ENCODE measurements at regions not wholly inside any gene's neighbourhood (a gene's known extent, or its start where the extent isn't known, plus 50 kb on each side); places are given as distances from the start of the nearest gene placed in this dataset.
"Not testable (repeated sequence)": the region's sequence is repeated elsewhere in the genome, so short reads cannot be mapped to it uniquely, and the experiment has no call there.

- DNase-seq, result no peak
Observed at GRCh38 chr4:30461218-30461617, 259.0 kb upstream of the PCDH7 start.

GRCh38 chr4:30462445-30463090 is 257.6 kb upstream of the PCDH7 start:
- DNase-seq, result no peak

GRCh38 chr4:30471861-30472260 is 248.3 kb upstream of the PCDH7 start:
- DNase-seq, result no peak

GRCh38 chr4:30473225-30473624 is 246.9 kb upstream of the PCDH7 start:
- DNase-seq, result no peak

DNA sequence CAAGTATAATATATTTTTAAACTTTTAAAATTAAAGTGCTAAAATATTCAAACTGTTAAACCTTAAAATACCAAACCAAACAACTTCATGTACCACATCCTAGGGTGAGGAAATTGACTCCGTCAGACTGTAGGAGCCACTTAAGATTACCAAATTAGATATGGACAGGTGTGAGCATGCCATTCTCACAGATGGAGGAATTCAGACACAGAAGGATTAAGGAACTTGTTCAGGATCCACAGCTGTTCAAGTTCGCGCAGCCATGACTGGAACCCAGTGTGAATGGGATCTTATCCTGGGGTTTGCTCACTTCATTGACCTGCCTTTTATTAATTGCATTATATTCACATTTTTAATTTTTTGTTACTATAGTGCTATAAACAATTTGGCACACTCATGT is 224.9 kb upstream of the PCDH7 start:
- no peak for DNase-seq

DNA sequence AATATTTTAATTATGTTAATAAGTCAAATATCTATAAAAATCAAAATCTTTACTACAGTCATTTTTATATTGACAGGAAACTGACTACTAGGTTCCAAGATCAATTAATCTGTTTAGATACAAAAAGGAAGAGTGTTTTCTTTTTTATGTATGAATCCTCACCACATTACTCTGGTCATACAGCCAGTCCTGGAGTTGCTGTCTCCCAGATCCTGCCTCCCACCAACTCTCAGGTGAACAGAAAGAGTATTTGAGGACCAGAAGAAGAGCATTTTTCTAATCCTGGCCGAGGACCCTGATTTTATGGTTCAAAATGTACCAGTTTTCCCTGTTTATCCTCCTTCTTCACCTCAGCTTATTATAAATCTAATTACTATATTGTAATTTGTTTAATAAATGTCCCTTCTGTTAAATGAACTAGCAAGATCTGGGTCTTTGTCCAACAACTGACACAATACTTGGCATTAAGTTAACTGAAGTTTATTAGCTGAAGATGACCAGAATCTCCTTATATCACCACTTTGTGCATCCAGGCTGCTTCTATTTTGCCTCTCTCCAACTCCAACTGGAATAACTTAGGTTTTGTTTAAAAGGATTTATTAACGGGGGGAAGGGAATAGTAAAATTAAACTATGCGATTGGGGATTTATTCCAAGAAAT is 224.4 kb upstream of the PCDH7 start:
- DNase-seq, result no peak

- DNase-seq, result no peak
Observed at GRCh38 chr4:30511751-30512150, 208.4 kb upstream of the PCDH7 start.

- DNase-seq, result no peak
Observed at GRCh38 chr4:30518211-30518610, 202.0 kb upstream of the PCDH7 start.

DNA sequence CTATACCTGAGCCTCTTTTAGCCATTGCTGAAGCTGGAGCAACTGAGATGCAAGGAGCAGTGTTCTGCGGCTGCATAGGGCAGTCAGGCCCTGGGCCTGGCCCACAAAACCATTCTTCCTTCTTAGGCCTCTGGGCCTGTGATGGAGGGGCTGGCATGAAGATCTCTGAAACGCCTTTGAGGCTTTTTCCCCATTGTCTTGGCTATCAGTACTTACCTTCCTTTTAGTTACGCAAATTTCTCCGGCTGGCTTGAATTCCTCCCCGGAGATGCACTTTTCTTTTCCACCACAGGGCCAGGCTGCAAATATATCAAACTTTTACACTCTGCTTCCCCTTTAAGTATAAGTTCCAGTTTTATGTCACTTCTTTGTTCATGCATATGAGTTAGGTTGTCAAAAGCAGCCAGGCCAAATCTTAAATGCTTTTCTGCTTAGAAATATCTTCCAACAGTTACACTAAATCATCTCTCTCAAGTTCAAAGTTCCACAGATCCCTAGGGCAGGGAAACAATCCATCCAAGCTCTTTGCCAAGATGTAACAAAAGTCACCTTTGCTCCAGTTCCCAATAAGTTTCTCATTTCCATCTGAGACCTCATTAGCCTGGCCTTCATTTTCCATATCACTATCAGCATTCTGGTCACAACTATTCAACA is 194.4 kb upstream of the PCDH7 start:
- DNase-seq, result no peak

- no peak for DNase-seq
Observed at GRCh38 chr4:30535255-30535654, 184.9 kb upstream of the PCDH7 start.

DNA sequence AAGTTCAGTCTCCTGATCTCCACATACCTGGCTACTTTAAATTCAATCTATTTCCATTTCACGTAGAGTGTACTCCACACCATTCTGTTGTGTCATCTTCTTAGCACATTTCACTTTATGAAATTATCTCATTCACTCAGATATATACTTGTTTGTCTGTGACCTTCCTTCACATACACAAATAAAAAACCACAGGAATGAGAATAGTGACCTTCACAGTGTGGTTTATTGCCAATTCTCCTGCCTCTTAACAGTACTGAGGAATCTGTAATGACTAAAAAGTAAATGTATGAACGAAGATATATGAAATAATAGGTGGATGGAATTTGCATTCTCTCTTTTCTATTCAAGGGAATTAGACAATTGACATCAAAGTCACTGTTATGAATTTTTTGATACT is 183.9 kb upstream of the PCDH7 start:
- no peak for DNase-seq

- DNase-seq, result no peak
Observed at GRCh38 chr4:30537456-30537855, 182.7 kb upstream of the PCDH7 start.

- DNase-seq, result no peak
Observed at GRCh38 chr4:30538794-30539193, 181.4 kb upstream of the PCDH7 start.

GRCh38 chr4:30543057-30543456 is 177.1 kb upstream of the PCDH7 start:
- no peak for DNase-seq

DNA sequence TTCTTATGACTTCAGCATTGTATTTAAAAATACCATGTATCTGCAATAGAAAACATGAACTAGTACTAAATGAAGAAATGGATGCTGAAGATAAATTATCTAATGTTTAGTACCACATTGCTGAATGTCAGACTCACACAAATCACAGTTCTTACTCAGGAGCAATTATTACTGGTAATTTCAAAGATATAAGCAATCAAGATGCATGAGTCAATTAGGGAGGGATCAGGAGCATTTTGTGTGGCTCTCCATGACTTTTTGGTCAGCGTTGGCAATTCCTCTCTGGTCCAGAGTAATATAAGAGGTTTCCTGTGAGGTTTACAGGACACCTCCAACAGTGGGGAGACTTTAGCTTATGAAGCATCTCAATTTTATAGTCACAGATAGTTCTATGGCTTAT is 167.0 kb upstream of the PCDH7 start:
- no peak for DNase-seq

DNA sequence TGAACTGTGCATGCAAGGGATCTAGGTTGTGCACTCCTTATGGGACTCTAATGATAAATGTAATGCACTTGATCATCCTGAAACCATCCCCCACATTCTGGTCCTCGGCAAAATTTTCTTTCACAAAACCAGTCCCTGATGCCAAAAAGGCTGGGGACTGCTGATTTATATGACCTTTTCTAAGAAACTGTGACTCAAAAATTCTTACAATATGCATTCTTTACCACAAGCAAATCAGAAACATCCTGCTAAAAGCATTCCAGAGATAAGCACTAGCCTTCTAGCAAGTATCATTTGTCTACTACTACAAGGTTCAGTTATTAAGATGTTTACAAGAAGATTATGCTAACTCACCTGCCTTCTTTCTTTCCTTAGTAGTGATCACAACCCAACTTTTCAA is 166.5 kb upstream of the PCDH7 start:
- no peak for DNase-seq

DNA sequence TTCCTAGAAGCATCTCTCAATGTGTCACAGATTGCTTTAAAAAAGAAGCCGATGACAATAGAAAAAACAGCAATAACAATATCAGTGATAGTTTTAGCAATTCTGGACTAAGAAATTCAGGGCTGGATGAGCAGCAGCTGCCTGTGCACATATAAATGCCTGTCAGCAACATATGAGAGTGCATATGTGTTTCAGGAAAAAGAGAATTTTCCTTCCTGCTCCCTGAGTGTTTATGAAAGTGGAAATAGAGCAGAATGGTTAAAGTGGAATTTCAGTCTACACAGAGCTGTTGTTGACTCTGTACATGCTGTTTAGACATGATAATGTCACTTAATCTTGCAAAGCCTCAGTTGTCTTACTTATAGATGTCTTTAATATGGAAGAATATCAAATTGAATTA is 164.4 kb upstream of the PCDH7 start:
- DNase-seq, result no peak

GRCh38 chr4:30559481-30559880 is 160.7 kb upstream of the PCDH7 start:
- DNase-seq, result no peak

DNA sequence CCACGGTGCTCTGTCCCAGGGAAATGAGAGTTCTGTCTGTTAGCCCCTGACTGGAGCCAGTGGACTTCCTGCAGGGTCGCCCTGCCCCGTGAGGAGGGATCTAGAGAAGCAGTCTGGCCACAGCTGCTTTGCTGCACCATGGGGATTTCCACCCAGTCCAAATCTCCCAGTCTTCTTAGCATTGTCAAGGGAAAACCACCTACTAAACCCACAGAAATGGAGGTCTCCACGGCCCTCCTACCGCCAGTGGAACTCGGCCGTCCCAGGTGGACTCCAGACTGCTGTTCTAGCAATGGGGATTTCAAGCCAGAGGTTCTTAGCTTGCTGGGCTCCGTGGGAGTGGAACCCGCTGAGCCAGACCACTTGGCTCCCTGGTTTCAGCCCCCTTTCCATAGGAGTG is 133.3 kb upstream of the PCDH7 start:
- DNase-seq, result no peak

GRCh38 chr4:30589669-30590068 is 130.5 kb upstream of the PCDH7 start:
- DNase-seq, result not testable (repeated sequence)

DNA sequence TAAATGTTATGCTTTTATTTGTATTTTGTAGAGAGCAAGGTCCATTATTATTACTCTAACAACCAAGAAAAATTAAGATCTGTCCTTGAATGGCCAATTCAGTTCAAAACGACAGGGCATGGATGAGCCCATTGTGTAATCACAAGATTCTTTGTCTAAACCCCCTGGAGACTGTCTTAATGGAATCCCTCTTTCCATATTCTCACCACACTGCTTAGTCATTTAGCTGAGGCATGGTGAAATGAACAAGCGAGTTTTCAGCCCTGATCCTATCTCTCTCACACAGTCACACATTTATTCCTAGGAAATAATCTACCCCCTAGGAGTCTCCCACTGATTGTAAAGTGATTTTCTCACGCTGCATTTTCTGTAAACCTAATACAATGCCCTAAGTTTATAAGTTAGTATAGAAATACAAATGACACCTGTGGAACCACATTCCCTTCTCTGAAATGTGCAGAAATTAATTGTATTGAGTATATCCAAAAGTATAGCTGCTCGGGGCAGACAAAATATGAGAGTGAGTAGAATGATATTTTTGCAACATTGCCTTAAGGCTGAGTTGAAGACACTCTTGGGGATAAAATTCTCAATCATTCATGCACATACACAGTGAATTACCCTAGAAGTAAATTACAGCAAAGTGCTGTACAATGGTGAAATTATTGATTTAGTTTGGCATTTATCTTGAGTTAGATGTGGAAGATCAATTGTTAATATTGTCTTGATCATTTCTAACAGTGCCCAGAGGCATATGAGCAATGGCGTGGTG is 119.7 kb upstream of the PCDH7 start:
- no peak for DNase-seq

- no peak for DNase-seq
Observed at GRCh38 chr4:30601070-30601865, 118.9 kb upstream of the PCDH7 start.
